Thoracic aorta (tissue), 2 donors: ENCODE measurements at regions not wholly inside any gene's neighbourhood (a gene's known extent, or its start where the extent isn't known, plus 50 kb on each side); places are given as distances from the start of the nearest gene placed in this dataset.

ENCODE experiments used
- ATAC-seq: fragments of 150-250 bp; one replicate; pipeline ENCODE4 v1.8.0; 2017; ENCODE audit warnings: low read depth; ENCODE audit not compliant: insufficient number of reproducible peaks, low FRiP score
- DNase-seq: peaks from one replicate; pipeline ENCODE4 v3.0.0-alpha.2; 2020; ENCODE audit warnings: low spot score
- H3K27ac ChIP-seq, 2 donors: fragments of 200-600 bp; sonication (generic); 1 replicate in 1 of 2; 2 replicates in 1 of 2; pipeline ENCODE4 v1.5.1; 2016; ENCODE audit warnings: mild to moderate bottlenecking in 2 of 2, moderate library complexity in 2 of 2
- H3K27me3 ChIP-seq: fragments of 200-600 bp; sonication (generic); replicated peaks from 2 replicates; pipeline ENCODE4 v1.6.0; 2016; ENCODE audit warnings: mild to moderate bottlenecking; ENCODE audit not compliant: insufficient read depth
- H3K36me3 ChIP-seq: fragments of 200-600 bp; sonication (generic); one replicate; pipeline ENCODE4 v1.5.1; 2016
- H3K4me1 ChIP-seq, 2 donors: fragments of 200-600 bp; sonication (generic); 1 replicate in 1 of 2; 2 replicates in 1 of 2; pipeline versions ENCODE4 v1.5.1 to v1.6.0; 2016; ENCODE audit warnings: low read depth in 2 of 2, mild to moderate bottlenecking in 1 of 2; ENCODE audit not compliant: control insufficient read depth in 1 of 2
- H3K4me3 ChIP-seq: fragments of 200-600 bp; sonication (generic); 2 replicates; pipeline ENCODE4 v1.5.1; 2016; ENCODE audit warnings: mild to moderate bottlenecking
- H3K9me3 ChIP-seq: fragments of 200-600 bp; sonication (generic); 2 replicates; pipeline ENCODE4 v1.5.1; 2016
- TF ChIP-seq, protein P1 (sequence below): fragments of 200-600 bp; sonication (generic); IDR thresholded peaks from one replicate; pipeline ENCODE4 v1.5.1; 2019; ENCODE audit warnings: antibody characterized with exemption

DNA sequence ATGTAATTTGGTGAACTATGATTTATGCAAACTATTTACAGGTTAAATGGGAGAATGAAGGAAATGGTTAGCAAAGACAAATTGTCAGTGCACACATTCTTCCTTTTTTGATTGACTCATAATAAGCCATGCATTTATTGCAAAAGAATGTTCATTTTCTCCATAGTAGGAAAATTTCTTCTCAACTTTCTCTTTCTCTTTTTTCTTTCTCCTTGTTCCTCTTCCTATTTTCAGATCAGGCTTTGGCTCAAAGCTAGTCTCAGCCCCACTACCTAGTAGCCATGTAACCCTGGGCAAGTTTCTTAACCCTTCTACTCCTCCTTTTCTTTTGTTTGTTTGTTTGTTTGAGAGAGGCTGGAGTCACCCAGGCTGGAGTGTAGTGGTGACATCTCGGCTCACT lies 156.6 kb downstream of the PIK3R1 start:
- no peaks in the 10 kb centered on the region for H3K27me3 ChIP-seq
- TF ChIP-seq, protein P1, sequence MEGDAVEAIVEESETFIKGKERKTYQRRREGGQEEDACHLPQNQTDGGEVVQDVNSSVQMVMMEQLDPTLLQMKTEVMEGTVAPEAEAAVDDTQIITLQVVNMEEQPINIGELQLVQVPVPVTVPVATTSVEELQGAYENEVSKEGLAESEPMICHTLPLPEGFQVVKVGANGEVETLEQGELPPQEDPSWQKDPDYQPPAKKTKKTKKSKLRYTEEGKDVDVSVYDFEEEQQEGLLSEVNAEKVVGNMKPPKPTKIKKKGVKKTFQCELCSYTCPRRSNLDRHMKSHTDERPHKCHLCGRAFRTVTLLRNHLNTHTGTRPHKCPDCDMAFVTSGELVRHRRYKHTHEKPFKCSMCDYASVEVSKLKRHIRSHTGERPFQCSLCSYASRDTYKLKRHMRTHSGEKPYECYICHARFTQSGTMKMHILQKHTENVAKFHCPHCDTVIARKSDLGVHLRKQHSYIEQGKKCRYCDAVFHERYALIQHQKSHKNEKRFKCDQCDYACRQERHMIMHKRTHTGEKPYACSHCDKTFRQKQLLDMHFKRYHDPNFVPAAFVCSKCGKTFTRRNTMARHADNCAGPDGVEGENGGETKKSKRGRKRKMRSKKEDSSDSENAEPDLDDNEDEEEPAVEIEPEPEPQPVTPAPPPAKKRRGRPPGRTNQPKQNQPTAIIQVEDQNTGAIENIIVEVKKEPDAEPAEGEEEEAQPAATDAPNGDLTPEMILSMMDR: no peak
- H3K4me3 ChIP-seq: no peak overlapping the region
- no peak overlapping the region for H3K27ac ChIP-seq
- no peak for DNase-seq
- H3K36me3 ChIP-seq: no peaks in the 10 kb centered on the region
- peaks cover 12 to 32% of the 10 kb centered on the region in 2 donors for H3K4me1 ChIP-seq
- ATAC-seq: no peak
- H3K9me3 ChIP-seq: no peaks in the 10 kb centered on the region

DNA sequence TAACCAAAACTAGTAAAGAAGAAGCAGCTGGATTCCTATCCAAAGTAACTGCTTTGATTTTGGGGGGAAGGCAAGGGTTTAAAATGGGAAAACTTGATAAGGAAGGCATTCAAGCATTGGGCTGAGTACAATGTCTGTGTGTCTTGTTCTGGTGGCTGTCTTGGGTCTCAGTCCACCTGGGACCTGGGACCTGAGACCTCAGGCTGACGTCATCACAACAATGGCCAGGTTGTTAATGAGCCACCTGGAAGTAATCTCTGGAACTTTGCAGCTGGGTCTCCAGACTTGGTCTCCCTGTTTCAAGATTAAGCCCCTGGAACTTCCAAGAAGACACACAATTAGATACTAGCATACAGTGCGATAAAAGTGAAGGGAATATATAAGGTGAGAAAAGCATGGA lies 157.5 kb downstream of the PIK3R1 start:
- no peak for DNase-seq
- no peak for ATAC-seq

DNA sequence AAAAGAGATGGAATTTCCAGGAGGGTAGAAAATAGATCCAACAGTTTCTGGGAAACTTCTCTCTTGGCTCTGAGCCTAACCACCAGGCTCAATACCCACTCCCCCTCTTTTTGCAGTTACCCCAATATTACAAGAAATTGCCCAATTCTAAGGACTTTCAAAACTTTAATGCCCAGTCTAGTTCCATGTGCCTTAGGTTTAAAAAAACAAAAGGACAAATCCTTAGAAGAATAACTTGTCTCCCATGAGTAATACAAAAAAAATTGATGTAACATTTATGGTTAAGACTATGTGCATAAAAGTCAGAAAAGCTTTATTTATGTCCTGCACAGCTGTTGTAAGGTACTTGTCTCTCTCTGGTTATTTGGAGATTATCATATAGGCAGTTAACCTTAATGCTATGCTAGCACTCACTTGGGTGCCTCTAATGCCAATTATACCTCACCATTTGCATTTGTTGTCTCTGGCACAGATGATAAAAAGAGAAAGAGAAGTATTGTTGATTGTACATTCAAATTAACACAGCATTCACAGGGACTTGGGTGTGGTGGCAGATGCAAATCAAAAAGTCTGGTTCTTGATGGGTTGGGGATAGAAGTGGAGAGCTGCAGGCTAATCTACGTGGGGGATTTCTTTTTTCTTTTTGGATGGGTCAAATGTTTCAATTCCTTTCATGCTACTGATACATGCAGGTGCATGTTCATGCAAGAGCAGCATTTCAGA lies 159.4 kb downstream of the PIK3R1 start:
- Histone ChIP-seq H3K27me3 (no peaks in the 10 kb centered on the region), H3K4me1 (peaks cover 17 to 51% of the 10 kb centered on the region in 2 donors), H3K27ac (no peak overlapping the region), H3K9me3 (no peaks in the 10 kb centered on the region), H3K4me3 (no peak overlapping the region), H3K36me3 (no peaks in the 10 kb centered on the region)
- TF ChIP-seq, protein P1: no peak
- ATAC-seq (no peak), DNase-seq (no peak)

More for the DNA sequence above, 157.5 kb downstream of the PIK3R1 start:
- Histone ChIP-seq H3K9me3 (no peaks in the 10 kb centered on the region), H3K4me3 (no peak overlapping the region), H3K27me3 (no peaks in the 10 kb centered on the region), H3K36me3 (no peaks in the 10 kb centered on the region), H3K4me1 (peaks cover 17 to 40% of the 10 kb centered on the region in 2 donors), H3K27ac (no peak overlapping the region)
- TF ChIP-seq, protein P1: no peak

DNA sequence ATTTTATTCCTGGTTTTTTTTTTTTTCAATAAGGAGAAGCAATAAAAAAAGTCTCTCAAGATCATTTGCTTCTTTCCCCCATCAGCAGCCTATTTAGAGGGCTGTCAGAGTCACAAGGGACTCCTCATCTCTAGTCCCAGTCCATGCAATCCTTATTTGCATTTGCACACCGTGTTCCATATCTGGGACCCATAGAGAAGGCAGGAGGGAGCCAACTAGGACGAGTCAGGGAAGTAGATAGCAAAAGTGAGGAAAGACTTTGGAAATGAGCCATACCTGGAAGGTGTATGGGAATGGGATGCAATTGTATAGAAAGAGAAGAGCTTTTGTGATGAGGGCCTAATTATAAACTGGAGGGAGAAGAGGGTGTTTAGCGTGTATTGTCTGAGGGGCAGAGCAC lies 160.0 kb downstream of the PIK3R1 start:
- Histone ChIP-seq H3K4me1 (peaks cover 17 to 57% of the 10 kb centered on the region in 2 donors), H3K36me3 (no peaks in the 10 kb centered on the region), H3K4me3 (no peak overlapping the region), H3K27me3 (no peaks in the 10 kb centered on the region), H3K9me3 (no peaks in the 10 kb centered on the region), H3K27ac (no peak overlapping the region)
- TF ChIP-seq, protein P1: no peak
- ATAC-seq (no peak), DNase-seq (no peak)

DNA sequence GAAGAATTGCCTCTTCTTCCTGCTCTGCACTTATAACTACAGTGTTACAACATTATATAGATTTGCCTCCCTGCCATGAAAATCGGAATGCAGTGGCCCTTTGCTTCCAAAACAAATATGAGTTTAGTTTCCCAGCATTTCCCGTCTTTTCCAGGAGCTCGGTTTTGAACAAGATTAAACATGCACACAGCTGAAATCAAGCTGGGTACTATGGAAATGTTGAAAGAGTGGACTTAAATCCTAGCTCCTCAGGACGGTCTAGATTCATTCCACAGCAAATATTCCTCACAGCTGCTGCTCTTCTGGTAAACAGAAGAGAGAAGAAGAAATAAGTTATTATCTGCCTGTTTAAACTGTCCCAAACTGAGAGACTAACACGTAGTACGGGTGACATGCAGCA lies 161.4 kb downstream of the PIK3R1 start:
- Histone ChIP-seq H3K9me3 (no peaks in the 10 kb centered on the region), H3K27ac (peak overlapping the region; percentile 61 to 63), H3K4me3 (peak overlapping the region; percentile 24), H3K36me3 (no peaks in the 10 kb centered on the region), H3K4me1 (peaks cover 21 to 71% of the 10 kb centered on the region in 2 donors), H3K27me3 (no peaks in the 10 kb centered on the region)
- TF ChIP-seq, protein P1: no peak
- ATAC-seq (no peak), DNase-seq (no peak)
